ENCODE measurements at regions not wholly inside any gene's neighbourhood (a gene's known extent, or its start where the extent isn't known, plus 50 kb on each side); places are given as distances from the start of the nearest gene placed in this dataset.

GRCh38 chr2:217329023-217329431 is 469.2 kb upstream of the TNP1 start:
- no peak for DNase-seq

DNA sequence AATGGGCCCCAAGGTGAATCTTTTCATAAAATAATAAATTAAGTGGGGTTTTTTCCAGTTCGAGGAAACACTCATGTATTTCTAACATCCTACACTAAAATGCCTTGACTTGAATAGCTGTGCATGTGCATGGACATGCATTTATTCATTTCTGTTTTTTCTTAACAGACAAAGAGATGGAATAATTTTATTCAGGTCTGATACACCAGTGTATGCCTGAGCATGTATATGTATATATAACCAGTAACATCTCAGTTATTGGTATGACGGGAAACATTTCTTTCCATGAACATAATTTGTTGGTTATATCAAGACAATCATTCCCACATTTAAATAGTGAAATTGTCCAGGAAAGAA is 468.7 kb upstream of the TNP1 start:
- DNase-seq = no peak

- no peak for DNase-seq
Measured at GRCh38 chr2:217327953-217328621, 468.2 kb upstream of the TNP1 start.

- no peak for DNase-seq
Measured at GRCh38 chr2:217326238-217327022, 466.6 kb upstream of the TNP1 start.

DNA sequence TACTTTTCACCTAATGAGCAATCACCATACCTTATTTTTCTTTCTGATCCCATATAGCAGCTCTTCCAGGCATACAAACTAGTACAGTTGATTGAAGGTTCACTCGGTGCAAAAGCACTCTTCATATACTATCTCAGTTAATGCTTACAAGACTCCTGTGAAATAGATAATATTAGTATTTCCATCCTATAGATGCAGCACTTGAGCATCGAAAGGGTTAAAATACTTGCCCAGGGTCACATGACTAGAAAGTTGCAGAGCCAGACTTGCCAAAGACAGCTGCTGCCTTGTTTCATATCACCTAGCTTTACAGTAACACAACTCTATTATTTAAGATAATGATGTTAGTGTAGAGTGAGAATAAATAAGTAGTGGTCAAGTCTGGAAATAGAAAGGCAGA is 466.0 kb upstream of the TNP1 start:
- no peak for DNase-seq

- DNase-seq = no peak
Measured at GRCh38 chr2:217325251-217325650, 465.4 kb upstream of the TNP1 start.

- DNase-seq = peak; percentile 47
Measured at GRCh38 chr2:217316743-217317142, 456.9 kb upstream of the TNP1 start.

- DNase-seq = no peak
Measured at GRCh38 chr2:217314021-217314460, 454.2 kb upstream of the TNP1 start.

DNA sequence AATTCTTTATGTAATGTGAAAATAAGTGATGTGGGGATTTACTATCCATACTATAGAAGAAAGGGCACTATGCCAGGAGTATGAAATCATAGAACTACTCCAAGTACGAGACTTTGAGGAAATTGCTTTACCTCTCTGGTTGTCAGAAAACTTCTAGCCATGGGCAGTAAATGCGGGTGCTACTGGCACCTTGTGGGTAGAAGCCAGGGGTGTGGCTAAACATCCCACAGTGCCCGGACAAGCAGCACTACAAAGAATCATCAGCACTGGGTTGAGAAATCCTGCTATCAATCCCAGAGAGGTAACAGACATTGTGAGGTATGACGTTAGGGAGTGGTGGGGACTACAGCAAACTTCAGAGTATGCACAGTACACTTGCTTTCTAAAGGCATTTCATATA is 453.5 kb upstream of the TNP1 start:
- DNase-seq = no peak

- DNase-seq = no peak
Measured at GRCh38 chr2:217309056-217309455, 449.2 kb upstream of the TNP1 start.

DNA sequence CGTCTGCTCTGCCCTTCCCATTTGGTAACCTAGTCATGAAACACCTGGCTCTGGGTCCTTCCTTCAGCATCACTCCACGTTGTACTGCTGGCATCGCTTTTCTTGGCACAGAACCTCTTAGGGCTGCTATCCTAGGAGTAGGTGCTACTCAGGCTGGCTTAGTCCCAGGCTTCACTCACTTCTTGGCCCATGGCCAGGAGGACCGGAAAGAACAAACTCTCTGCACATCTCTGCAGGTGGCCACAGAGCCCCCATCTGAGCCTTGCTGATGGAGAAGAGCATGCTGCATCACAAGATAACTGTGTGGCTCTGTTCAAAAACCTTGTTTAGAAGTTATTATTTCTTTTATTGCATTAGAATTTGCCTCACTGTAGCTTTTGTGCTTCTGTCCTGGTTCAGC is 447.2 kb upstream of the TNP1 start:
- DNase-seq = no peak

GRCh38 chr2:217305882-217306281 is 446.0 kb upstream of the TNP1 start:
- no peak for DNase-seq

DNA sequence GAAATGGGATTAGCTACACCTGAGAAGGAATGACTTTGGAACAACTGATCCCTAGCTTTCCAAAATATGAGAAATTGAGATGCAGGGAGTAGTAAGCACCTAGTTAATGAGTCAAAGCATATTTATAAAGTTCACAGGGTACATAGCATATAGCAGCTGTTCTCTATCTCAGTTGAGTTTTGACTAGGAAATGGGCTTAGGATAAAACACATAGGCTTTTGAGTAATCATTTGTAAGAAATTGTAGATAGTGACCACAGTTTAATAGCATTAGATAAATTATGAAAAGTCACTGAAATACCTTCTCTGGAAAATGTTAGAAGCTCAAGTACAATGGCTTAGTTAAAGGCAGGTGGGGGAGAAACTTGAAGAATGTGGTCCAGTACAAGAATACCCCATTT is 444.7 kb upstream of the TNP1 start:
- no peak for DNase-seq

- DNase-seq = no peak
Measured at GRCh38 chr2:217302856-217303255, 443.0 kb upstream of the TNP1 start.

- no peak for DNase-seq
Measured at GRCh38 chr2:217301142-217301925, 441.5 kb upstream of the TNP1 start.

DNA sequence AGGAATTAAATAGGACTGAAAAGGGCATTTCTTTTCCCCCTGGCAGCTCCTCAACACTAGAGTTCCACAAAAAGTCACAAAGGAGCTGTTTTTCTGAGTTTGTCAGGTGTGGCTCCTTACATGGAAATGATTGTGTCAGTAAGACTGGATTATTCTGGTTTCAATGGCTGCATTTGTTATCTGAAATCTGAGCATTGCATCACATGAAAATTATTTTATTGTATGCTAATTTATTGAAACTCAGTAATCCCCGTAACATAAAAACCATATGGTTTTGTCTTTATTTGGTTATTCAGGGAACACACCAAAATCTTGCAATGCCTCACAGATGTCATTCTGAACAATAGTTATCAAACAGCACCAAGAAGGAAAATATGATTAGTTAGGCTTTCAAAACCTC is 439.7 kb upstream of the TNP1 start:
- no peak for DNase-seq

DNA sequence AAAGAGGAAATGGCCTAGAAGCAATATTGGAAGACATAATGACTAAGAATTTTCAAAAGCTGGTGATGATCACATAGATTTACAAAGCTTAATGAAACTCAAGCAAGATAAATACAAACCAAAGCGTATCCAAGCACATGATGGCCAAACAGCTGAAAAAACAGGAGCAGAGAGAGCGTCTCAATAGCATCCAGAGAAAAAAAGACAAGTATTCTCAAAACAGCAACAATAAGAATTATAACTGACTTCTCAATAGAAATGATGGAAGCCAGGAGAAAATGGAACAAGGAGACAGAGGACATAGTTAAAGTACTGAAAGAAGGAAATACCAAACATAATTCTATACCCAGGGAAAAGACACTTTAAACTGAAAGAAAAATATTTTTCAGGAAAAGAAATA is 437.2 kb upstream of the TNP1 start:
- DNase-seq = no peak

DNA sequence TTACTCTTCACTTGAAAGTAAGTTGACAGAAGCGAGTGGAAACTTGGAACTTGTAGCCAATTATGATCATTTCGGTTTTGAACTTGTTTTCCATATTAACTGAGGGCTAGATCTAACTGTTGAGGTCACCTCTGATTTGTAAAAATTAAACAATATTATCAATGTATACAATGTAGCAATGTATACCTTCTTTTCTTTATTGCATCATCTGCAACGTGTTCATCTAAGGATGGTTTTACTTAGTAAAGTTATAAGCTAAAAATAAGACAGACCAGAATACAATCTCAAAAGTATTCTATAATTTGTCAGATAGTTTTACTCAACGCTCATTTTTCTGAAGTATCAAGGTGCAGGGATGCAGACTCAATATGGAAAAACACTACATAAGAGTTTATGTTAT is 435.0 kb upstream of the TNP1 start:
- no peak for DNase-seq

GRCh38 chr2:217294211-217294610 is 434.3 kb upstream of the TNP1 start:
- DNase-seq = no peak

GRCh38 chr2:217293607-217294006 is 433.7 kb upstream of the TNP1 start:
- DNase-seq = no peak

GRCh38 chr2:217293046-217293445 is 433.2 kb upstream of the TNP1 start:
- DNase-seq = no peak

GRCh38 chr2:217291259-217291658 is 431.4 kb upstream of the TNP1 start:
- DNase-seq = no peak

DNA sequence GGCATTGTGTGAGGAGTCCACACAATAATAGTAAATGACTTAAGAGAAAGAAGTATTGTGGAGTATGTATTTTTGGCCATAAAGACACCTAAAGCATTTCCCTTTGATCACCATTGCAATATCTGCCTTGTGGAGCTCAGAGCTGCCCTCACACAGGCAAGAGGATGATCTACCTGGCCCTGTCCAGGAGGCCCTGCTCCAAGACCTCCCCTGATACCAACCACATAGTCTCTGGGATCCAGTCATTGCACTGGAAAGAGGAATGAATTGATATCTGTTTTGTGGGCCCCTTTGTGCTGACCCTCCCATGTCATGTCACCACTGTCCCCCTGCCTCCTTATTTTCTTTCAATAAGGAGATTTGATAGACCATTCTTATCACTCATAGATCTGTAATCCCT is 430.6 kb upstream of the TNP1 start:
- DNase-seq = no peak

GRCh38 chr2:217289907-217290280 is 430.0 kb upstream of the TNP1 start:
- peak; percentile 69 for DNase-seq
